NB4 (cell line): ENCODE measurements at regions not wholly inside any gene's neighbourhood (a gene's known extent, or its start where the extent isn't known, plus 50 kb on each side); places are given as distances from the start of the nearest gene placed in this dataset.
A peak's percentile ranks its signal among the peaks of the same experiment; 100 is the strongest.

Source experiments
- DNase-seq: peaks from one replicate; pipeline ENCODE4 v3.0.0; 2010; ENCODE audit warnings: low read depth
- H3K4me3 ChIP-seq: one replicate; pipeline ENCODE4 v1.5.1; 2011; ENCODE audit warnings: mild to moderate bottlenecking, low read depth, low read length, moderate library complexity
- CTCF ChIP-seq: IDR thresholded peaks from one replicate; pipeline ENCODE4 v1.5.1; 2012; ENCODE audit warnings: low read depth, low read length
- MAX ChIP-seq: IDR thresholded peaks from 2 replicates; pipeline ENCODE4 v1.6.1; 2011; ENCODE audit warnings: low read depth, low read length
- MYC ChIP-seq: IDR thresholded peaks from 2 replicates; pipeline ENCODE4 v1.6.1; 2011; ENCODE audit warnings: low read depth, low read length
- POLR2A ChIP-seq: IDR thresholded peaks from 2 replicates; pipeline ENCODE4 v1.6.1; 2011; ENCODE audit warnings: mild to moderate bottlenecking; ENCODE audit not compliant: insufficient read length; ENCODE audit errors: extremely low read depth

GRCh38 chr20:24289737-24290481 is 179.5 kb upstream of the SYNDIG1 start:
- TF ChIP-seq MAX (peak; percentile 23; the same call in 1 of the 2 replicates), POLR2A (no peak), MYC (0 out of 2 replicates have a peak, but pooled peaks have one; percentile 21), CTCF (peak; percentile 9)
- peak; percentile 89 for DNase-seq
- H3K4me3 ChIP-seq, result peak overlapping the region; percentile 22

- no peak for TF ChIP-seq CTCF
- no peak for TF ChIP-seq POLR2A
- TF ChIP-seq MYC, result no peak
- TF ChIP-seq MAX, result no peak
- no peak for DNase-seq
- no peak overlapping the region for H3K4me3 ChIP-seq
These were observed 186.2 kb upstream of the SYNDIG1 start for GRCh38 chr20:24283186-24283585.

GRCh38 chr20:24277196-24277595 is 192.2 kb upstream of the SYNDIG1 start:
- DNase-seq, result no peak
- no peak overlapping the region for H3K4me3 ChIP-seq
- TF ChIP-seq CTCF, result no peak
- no peak for TF ChIP-seq MYC
- no peak for TF ChIP-seq POLR2A
- no peak for TF ChIP-seq MAX

- DNase-seq, result no peak
- no peak overlapping the region for H3K4me3 ChIP-seq
- no peak for TF ChIP-seq MYC
- no peak for TF ChIP-seq CTCF
- TF ChIP-seq POLR2A, result no peak
- TF ChIP-seq MAX, result no peak
These were observed 193.3 kb upstream of the SYNDIG1 start for GRCh38 chr20:24275946-24276705.

- no peak for TF ChIP-seq MAX
- TF ChIP-seq POLR2A, result no peak
- no peak for TF ChIP-seq CTCF
- no peak for TF ChIP-seq MYC
- peak; percentile 26 for DNase-seq
- no peak overlapping the region for H3K4me3 ChIP-seq
These were observed 196.2 kb upstream of the SYNDIG1 start for GRCh38 chr20:24273251-24273650.
